HEK293T (cell line): ENCODE measurements at regions not wholly inside any gene's neighbourhood (a gene's known extent, or its start where the extent isn't known, plus 50 kb on each side); places are given as distances from the start of the nearest gene placed in this dataset.
A peak's percentile ranks its signal among the peaks of the same experiment; 100 is the strongest.

Experiments
- CTCF ChIA-PET: fragments of 350-600 bp; formaldehyde crosslinking; extraction: SDS; loops from one replicate; lab custom pipeline; 2021; ENCODE audit warnings: antibody characterized with exemption, inconsistent platforms; lab: Yijun Ruan, JAX
- POLR2A ChIA-PET: fragments of 350-600 bp; formaldehyde crosslinking; extraction: SDS; loops from one replicate; lab custom pipeline; 2020; ENCODE audit warnings: antibody characterized with exemption, inconsistent platforms; lab: Yijun Ruan, JAX
- DNase-seq: peaks from one replicate; pipeline ENCODE4 v3.0.0; 2012; ENCODE audit warnings: mixed read lengths; ENCODE audit errors: extremely low spot score
- ARNT ChIP-seq: fragments of 450-650 bp; IDR thresholded peaks from 2 replicates; pipeline ENCODE4 v1.6.1; 2017; ENCODE audit warnings: mild to moderate bottlenecking
- BHLHE40 ChIP-seq: fragments of 450-650 bp; IDR thresholded peaks from 2 replicates; pipeline ENCODE4 v1.6.1; 2016; ENCODE audit warnings: mild to moderate bottlenecking, moderate library complexity, borderline replicate concordance
- CTBP1 ChIP-seq: fragments of 450-650 bp; IDR thresholded peaks from 2 replicates; pipeline ENCODE4 v1.6.1; 2016; ENCODE audit warnings: borderline replicate concordance
- ELF4 ChIP-seq: fragments of 450-650 bp; IDR thresholded peaks from 2 replicates; pipeline ENCODE4 v1.6.1; 2017; ENCODE audit warnings: antibody characterized with exemption
- FOXA1 ChIP-seq: fragments of 450-650 bp; IDR thresholded peaks from 2 replicates; pipeline ENCODE4 v1.6.1; 2016; ENCODE audit warnings: mild to moderate bottlenecking
- FOXK2 ChIP-seq: fragments of 450-650 bp; IDR thresholded peaks from 2 replicates; pipeline ENCODE4 v1.6.1; 2016; ENCODE audit warnings: mild to moderate bottlenecking
- FOXM1 ChIP-seq: fragments of 450-650 bp; IDR thresholded peaks from 2 replicates; pipeline ENCODE4 v1.6.1; 2017; ENCODE audit warnings: mild to moderate bottlenecking, borderline replicate concordance
- HDGF ChIP-seq: fragments of 450-650 bp; IDR thresholded peaks from 2 replicates; pipeline ENCODE4 v1.6.1; 2017; ENCODE audit warnings: antibody characterized with exemption, borderline replicate concordance
- L3MBTL2 ChIP-seq: fragments of 450-650 bp; conservative IDR thresholded peaks from 2 replicates; pipeline ENCODE4 v1.6.1; 2016; ENCODE audit warnings: mild to moderate bottlenecking
- LEF1 ChIP-seq: fragments of 450-650 bp; IDR thresholded peaks from 2 replicates; pipeline ENCODE4 v1.6.1; 2017; ENCODE audit warnings: mild to moderate bottlenecking, borderline replicate concordance
- NFRKB ChIP-seq: fragments of 450-650 bp; IDR thresholded peaks from 2 replicates; pipeline ENCODE4 v1.6.1; 2016; ENCODE audit warnings: mild to moderate bottlenecking, moderate library complexity
- PKNOX1 ChIP-seq: fragments of 450-650 bp; IDR thresholded peaks from 2 replicates; pipeline ENCODE4 v1.6.1; 2016
- SP1 ChIP-seq: fragments of 450-650 bp; IDR thresholded peaks from 2 replicates; pipeline ENCODE4 v1.6.1; 2017
- SUZ12 ChIP-seq: fragments of 450-650 bp; IDR thresholded peaks from 2 replicates; pipeline ENCODE4 v1.6.1; 2016; ENCODE audit warnings: mild to moderate bottlenecking
- TARDBP ChIP-seq: fragments of 450-650 bp; IDR thresholded peaks from 2 replicates; pipeline ENCODE4 v1.6.1; 2016
- ZNF384 ChIP-seq: fragments of 450-650 bp; IDR thresholded peaks from 2 replicates; pipeline ENCODE4 v1.6.1; 2016

GRCh38 chr13:74210693-74211393, 76.6 kb upstream of the KLF12 start:
- POLR2A ChIA-PET: no interaction called here

GRCh38 chr13:74206855-74207254, 72.7 kb upstream of the KLF12 start:
- no peak for TF ChIP-seq FOXA1
- TF ChIP-seq NFRKB: no peak
- no peak for TF ChIP-seq SP1
- no peak for TF ChIP-seq L3MBTL2
- no peak for TF ChIP-seq BHLHE40
- TF ChIP-seq LEF1: no peak
- CTCF ChIA-PET: no interaction called here
- DNase-seq: no peak
- POLR2A ChIA-PET: no interaction called here

More at GRCh38 chr13:74210693-74211393, 76.6 kb upstream of the KLF12 start:
- CTCF ChIA-PET: interaction anchor here (0.6 kb wide), 1 partner anchor 18 kb away, joined by 5 read pairs; no protein-coding TSS in a partner anchor
- DNase-seq: peak; percentile 51
- no peak for TF ChIP-seq FOXK2
- TF ChIP-seq TARDBP: no peak
- TF ChIP-seq NFRKB: no peak
- no peak for TF ChIP-seq L3MBTL2
- no peak for TF ChIP-seq HDGF
- TF ChIP-seq PKNOX1: no peak
- no peak for TF ChIP-seq LEF1
- no peak for TF ChIP-seq CTBP1

GRCh38 chr13:74206061-74206561, 71.9 kb upstream of the KLF12 start:
- POLR2A ChIA-PET: no interaction called here
- no peak for DNase-seq
- CTCF ChIA-PET: no interaction called here
- TF ChIP-seq NFRKB (no peak), SP1 (no peak), ARNT (no peak)

- TF ChIP-seq FOXM1 (no peak), SP1 (no peak), L3MBTL2 (no peak), TARDBP (no peak), CTBP1 (no peak), ZNF384 (no peak), FOXK2 (no peak), HDGF (no peak), ARNT (no peak), FOXA1 (no peak), NFRKB (no peak), BHLHE40 (no peak), SUZ12 (no peak), PKNOX1 (no peak), ELF4 (no peak), LEF1 (no peak)
- ChIA-PET CTCF (no interaction called here), POLR2A (no interaction called here)
- no peak for DNase-seq
These were observed 71.1 kb upstream of the KLF12 start for GRCh38 chr13:74205313-74205690.

GRCh38 chr13:74204602-74205312, 70.6 kb upstream of the KLF12 start:
- CTCF ChIA-PET: no interaction called here

GRCh38 chr13:74203576-74203975, 69.4 kb upstream of the KLF12 start:
- TF ChIP-seq CTBP1 (no peak), HDGF (no peak), FOXA1 (no peak), L3MBTL2 (no peak), PKNOX1 (no peak), BHLHE40 (no peak), ARNT (no peak), FOXK2 (no peak), ZNF384 (no peak), SUZ12 (no peak), LEF1 (no peak), NFRKB (no peak), FOXM1 (no peak), SP1 (no peak), TARDBP (no peak), ELF4 (no peak)
- no peak for DNase-seq
- CTCF ChIA-PET: no interaction called here
- POLR2A ChIA-PET: no interaction called here

More at GRCh38 chr13:74204602-74205312, 70.6 kb upstream of the KLF12 start:
- no peak for DNase-seq
- POLR2A ChIA-PET: no interaction called here
- TF ChIP-seq CTBP1 (no peak), SP1 (no peak), FOXM1 (no peak), FOXK2 (no peak), PKNOX1 (no peak), SUZ12 (no peak), ZNF384 (no peak), TARDBP (no peak), FOXA1 (no peak), HDGF (no peak)
